Mucosa of rectum (tissue), 2 donors: ENCODE measurements at regions not wholly inside any gene's neighbourhood (a gene's known extent, or its start where the extent isn't known, plus 50 kb on each side); places are given as distances from the start of the nearest gene placed in this dataset.

Source experiments
- H3K27ac ChIP-seq, 2 donors: one replicate each; pipeline ENCODE4 v1.7.0; 2013; ENCODE audit warnings: inconsistent platforms in 2 of 2, low read depth in 2 of 2, low read length in 2 of 2
- H3K27me3 ChIP-seq, 2 donors: one replicate each; pipeline ENCODE4 v1.7.0; 2013; ENCODE audit warnings: low read length in 2 of 2; ENCODE audit not compliant: control insufficient read depth in 2 of 2, insufficient read depth in 2 of 2
- H3K36me3 ChIP-seq, 2 donors: one replicate each; pipeline ENCODE4 v1.7.0; 2013; ENCODE audit warnings: low read length in 2 of 2; ENCODE audit not compliant: control insufficient read depth in 2 of 2, insufficient read depth in 2 of 2
- H3K4me1 ChIP-seq, 2 donors: one replicate each; pipeline ENCODE4 v1.7.0; 2013; ENCODE audit warnings: low read length in 2 of 2, mild to moderate bottlenecking in 1 of 2; ENCODE audit not compliant: control insufficient read depth in 2 of 2, insufficient read depth in 2 of 2
- H3K4me3 ChIP-seq, 2 donors: one replicate each; pipeline ENCODE4 v1.7.0; 2013; ENCODE audit warnings: low read length in 2 of 2
- H3K9ac ChIP-seq, 2 donors: one replicate each; pipeline ENCODE4 v1.7.0; 2013; ENCODE audit warnings: low read length in 2 of 2, low read depth in 1 of 2, mild to moderate bottlenecking in 1 of 2
- H3K9me3 ChIP-seq, 2 donors: one replicate each; pipeline ENCODE4 v1.7.0; 2013; ENCODE audit warnings: low read length in 2 of 2; ENCODE audit not compliant: control insufficient read depth in 2 of 2
- donor health status: healthy.
- donor health status: Normal muscosa, but diverticular disease.

- no peak overlapping the region for H3K27ac ChIP-seq
- no peak overlapping the region for H3K9ac ChIP-seq
- H3K9me3 ChIP-seq = no peaks in the 10 kb centered on the region
- no peak overlapping the region for H3K4me3 ChIP-seq
- no peaks in the 10 kb centered on the region for H3K27me3 ChIP-seq
- H3K4me1 ChIP-seq = peaks cover 0 to 4% of the 10 kb centered on the region in 2 donors
- no peaks in the 10 kb centered on the region for H3K36me3 ChIP-seq
These were observed 120.9 kb upstream of the RND3 start for GRCh38 chr2:150608341-150608740.

GRCh38 chr2:150607390-150607811 lies 119.9 kb upstream of the RND3 start:
- Histone ChIP-seq H3K27ac (no peak overlapping the region), H3K36me3 (no peaks in the 10 kb centered on the region), H3K9ac (no peak overlapping the region), H3K27me3 (no peaks in the 10 kb centered on the region), H3K4me3 (no peak overlapping the region), H3K4me1 (peaks cover 0 to 4% of the 10 kb centered on the region in 2 donors), H3K9me3 (no peaks in the 10 kb centered on the region)

- Histone ChIP-seq H3K27me3 (no peaks in the 10 kb centered on the region), H3K36me3 (no peaks in the 10 kb centered on the region)
These were observed 119.1 kb upstream of the RND3 start for GRCh38 chr2:150606380-150607060.

GRCh38 chr2:150605664-150606063 lies 118.2 kb upstream of the RND3 start:
- Histone ChIP-seq H3K27me3 (no peaks in the 10 kb centered on the region), H3K27ac (no peak overlapping the region), H3K4me1 (peaks cover 0 to 2% of the 10 kb centered on the region in 2 donors), H3K9me3 (no peaks in the 10 kb centered on the region), H3K4me3 (no peak overlapping the region), H3K36me3 (no peaks in the 10 kb centered on the region), H3K9ac (no peak overlapping the region)

More at GRCh38 chr2:150606380-150607060, 119.1 kb upstream of the RND3 start:
- H3K9me3 ChIP-seq = no peaks in the 10 kb centered on the region
- H3K9ac ChIP-seq = no peak overlapping the region
- H3K4me1 ChIP-seq = peaks cover 0 to 4% of the 10 kb centered on the region in 2 donors
- no peak overlapping the region for H3K27ac ChIP-seq
- H3K4me3 ChIP-seq = no peak overlapping the region

GRCh38 chr2:150601280-150602038 lies 114.0 kb upstream of the RND3 start:
- Histone ChIP-seq H3K4me1 (no peaks in the 10 kb centered on the region), H3K9ac (no peak overlapping the region), H3K9me3 (no peaks in the 10 kb centered on the region), H3K4me3 (no peak overlapping the region), H3K27ac (no peak overlapping the region), H3K27me3 (no peaks in the 10 kb centered on the region), H3K36me3 (no peaks in the 10 kb centered on the region)

- no peak overlapping the region for H3K27ac ChIP-seq
- no peak overlapping the region for H3K4me3 ChIP-seq
- no peaks in the 10 kb centered on the region for H3K27me3 ChIP-seq
- no peaks in the 10 kb centered on the region for H3K4me1 ChIP-seq
- no peak overlapping the region for H3K9ac ChIP-seq
- no peaks in the 10 kb centered on the region for H3K9me3 ChIP-seq
- H3K36me3 ChIP-seq = no peaks in the 10 kb centered on the region
These were observed 112.4 kb upstream of the RND3 start for GRCh38 chr2:150599889-150600288.

GRCh38 chr2:150598383-150598782 lies 110.9 kb upstream of the RND3 start:
- Histone ChIP-seq H3K36me3 (no peaks in the 10 kb centered on the region), H3K27me3 (no peaks in the 10 kb centered on the region), H3K4me3 (no peak overlapping the region), H3K9me3 (no peaks in the 10 kb centered on the region), H3K27ac (no peak overlapping the region), H3K9ac (no peak overlapping the region), H3K4me1 (no peaks in the 10 kb centered on the region)

- Histone ChIP-seq H3K27me3 (no peaks in the 10 kb centered on the region), H3K9me3 (no peaks in the 10 kb centered on the region), H3K27ac (no peak overlapping the region), H3K9ac (no peak overlapping the region), H3K4me1 (no peaks in the 10 kb centered on the region), H3K4me3 (no peak overlapping the region), H3K36me3 (no peaks in the 10 kb centered on the region)
These were observed 108.5 kb upstream of the RND3 start for GRCh38 chr2:150595803-150596470.

GRCh38 chr2:150594299-150594698 lies 106.8 kb upstream of the RND3 start:
- Histone ChIP-seq H3K4me3 (no peak overlapping the region), H3K9me3 (no peaks in the 10 kb centered on the region), H3K9ac (no peak overlapping the region), H3K27ac (no peak overlapping the region), H3K4me1 (no peaks in the 10 kb centered on the region), H3K36me3 (no peaks in the 10 kb centered on the region), H3K27me3 (no peaks in the 10 kb centered on the region)
